Gastroesophageal sphincter (tissue), 4 donors: ENCODE measurements at regions not wholly inside any gene's neighbourhood (a gene's known extent, or its start where the extent isn't known, plus 50 kb on each side); places are given as distances from the start of the nearest gene placed in this dataset.

Experiments
- ATAC-seq: fragments of 150-250 bp; one replicate; pipeline ENCODE4 v1.9.1; 2016; ENCODE audit warnings: mild to moderate bottlenecking, moderate library complexity
- H3K27ac ChIP-seq, 4 donors: fragments of 200-600 bp; sonication (generic) in 3 of 4; 1 replicate in 3 of 4; 2 replicates in 1 of 4; pipeline ENCODE4 v1.5.1; 2016 to 2019
- H3K27me3 ChIP-seq: fragments of 200-600 bp; sonication (generic); one replicate; pipeline ENCODE4 v1.5.1; 2019
- H3K36me3 ChIP-seq, 2 donors: fragments of 200-600 bp; sonication (generic); one replicate each; pipeline ENCODE4 v1.5.1; 2019; ENCODE audit warnings: control low read depth in 1 of 2
- H3K4me1 ChIP-seq, 3 donors: fragments of 200-600 bp; sonication (generic); 1 replicate in 2 of 3; 2 replicates in 1 of 3; pipeline ENCODE4 v1.5.1; 2016 to 2019; ENCODE audit warnings: control low read depth in 2 of 3
- H3K4me3 ChIP-seq, 2 donors: fragments of 200-600 bp; sonication (generic); one replicate each; pipeline ENCODE4 v1.5.1; 2019; ENCODE audit warnings: mild to moderate bottlenecking in 1 of 2, moderate library complexity in 1 of 2
- H3K9me3 ChIP-seq, 3 donors: fragments of 200-600 bp; sonication (generic); one replicate each; pipeline ENCODE4 v1.5.1; 2017 to 2019; ENCODE audit warnings: control low read depth in 2 of 3
- CTCF ChIP-seq, 4 experiments: fragments of 200-600 bp in 2 of 4; fragments of 450-650 bp in 2 of 4; sonication (generic) in 1 of 4; IDR thresholded peaks; one replicate each; pipeline ENCODE4 v1.5.1; 2017 to 2019; ENCODE audit warnings: antibody characterized with exemption in 4 of 4, mild to moderate bottlenecking in 2 of 4, moderate library complexity in 2 of 4
- EP300 ChIP-seq: sonication (generic); formaldehyde crosslinking; IDR thresholded peaks from one replicate; pipeline ENCODE4 v1.6.1; 2017; ENCODE audit warnings: antibody characterized with exemption, mild to moderate bottlenecking
- POLR2A ChIP-seq, 2 donors: fragments of 450-650 bp; IDR thresholded peaks; one replicate each; pipeline ENCODE4 v1.6.1; 2017; ENCODE audit warnings: antibody characterized with exemption in 2 of 2, mild to moderate bottlenecking in 2 of 2, moderate library complexity in 1 of 2
- POLR2AphosphoS5 ChIP-seq: sonication (generic); formaldehyde crosslinking; IDR thresholded peaks from one replicate; pipeline ENCODE4 v1.6.1; 2017; ENCODE audit warnings: antibody characterized with exemption
- WGBS, 2 donors: methylation state at CpG; one replicate each; pipeline ENCODE4 v1.1.5; 2018; ENCODE audit warnings: low coverage in 1 of 2; 5-methylcytosine and 5-hydroxymethylcytosine counted together

GRCh38 chr11:111444040-111444439 is 65.0 kb upstream of the POU2AF1 start:
- TF ChIP-seq CTCF (IDR thresholded peaks at IDR 0.05) (no peak), POLR2AphosphoS5 (no peak), POLR2A (IDR thresholded peaks at IDR 0.05) (no peak), EP300 (no peak)
- no peak overlapping the region for H3K27ac ChIP-seq
- H3K9me3 ChIP-seq: no peaks in the 10 kb centered on the region
- no peak for ATAC-seq
- no peaks in the 10 kb centered on the region for H3K4me1 ChIP-seq
- H3K36me3 ChIP-seq: no peaks in the 10 kb centered on the region
- H3K27me3 ChIP-seq: no peaks in the 10 kb centered on the region
- H3K4me3 ChIP-seq: no peak overlapping the region

GRCh38 chr11:111443640-111444039 is 64.6 kb upstream of the POU2AF1 start:
- WGBS, 2 donors: 66 to 80% methylated on average over 3 to 6 of the region's 7 CpGs

GRCh38 chr11:111443032-111443431 is 64.0 kb upstream of the POU2AF1 start:
- Histone ChIP-seq H3K27me3 (no peaks in the 10 kb centered on the region), H3K9me3 (no peaks in the 10 kb centered on the region), H3K27ac (no peak overlapping the region), H3K4me1 (no peaks in the 10 kb centered on the region), H3K4me3 (no peak overlapping the region), H3K36me3 (no peaks in the 10 kb centered on the region)
- TF ChIP-seq POLR2A (IDR thresholded peaks at IDR 0.05) (no peak), POLR2AphosphoS5 (no peak), EP300 (no peak), CTCF (IDR thresholded peaks at IDR 0.05) (no peak)
- WGBS, 2 donors: 64% methylated on average over 2 of the region's 2 CpGs; no CpG with 5 or more reads in 1 of the 2 donors
- ATAC-seq: no peak

More at GRCh38 chr11:111443640-111444039, 64.6 kb upstream of the POU2AF1 start:
- no peak for ATAC-seq
- H3K36me3 ChIP-seq: no peaks in the 10 kb centered on the region
- no peaks in the 10 kb centered on the region for H3K9me3 ChIP-seq
- H3K27ac ChIP-seq: no peak overlapping the region
- H3K27me3 ChIP-seq: no peaks in the 10 kb centered on the region
- TF ChIP-seq POLR2A (IDR thresholded peaks at IDR 0.05) (no peak), POLR2AphosphoS5 (no peak), CTCF (IDR thresholded peaks at IDR 0.05) (no peak)
- no peaks in the 10 kb centered on the region for H3K4me1 ChIP-seq
- H3K4me3 ChIP-seq: no peak overlapping the region

- no peak overlapping the region for H3K4me3 ChIP-seq
- no peaks in the 10 kb centered on the region for H3K36me3 ChIP-seq
- 33% methylated on average over 8 of the region's 8 CpGs; no CpG with 5 or more reads in 1 of the 2 donors for WGBS, 2 donors
- ATAC-seq: no peak
- H3K27ac ChIP-seq: no peak overlapping the region
- no peaks in the 10 kb centered on the region for H3K9me3 ChIP-seq
- no peaks in the 10 kb centered on the region for H3K27me3 ChIP-seq
- TF ChIP-seq CTCF (IDR thresholded peaks at IDR 0.05) (no peak), POLR2A (IDR thresholded peaks at IDR 0.05) (no peak), POLR2AphosphoS5 (peak; percentile 64)
- H3K4me1 ChIP-seq: peaks cover 0 to 10% (median 4%) of the 10 kb centered on the region in 3 donors
Measured at GRCh38 chr11:111441443-111441842, 62.4 kb upstream of the POU2AF1 start.

GRCh38 chr11:111440416-111441205 is 61.5 kb upstream of the POU2AF1 start:
- no peaks in the 10 kb centered on the region for H3K36me3 ChIP-seq
- H3K4me3 ChIP-seq: no peak overlapping the region
- H3K27me3 ChIP-seq: no peaks in the 10 kb centered on the region
- WGBS, 2 donors: 86 to 90% methylated on average over 2 to 4 of the region's 5 CpGs
- ATAC-seq: no peak
- peaks cover 0 to 11% (median 4%) of the 10 kb centered on the region in 3 donors for H3K4me1 ChIP-seq
- no peak overlapping the region for H3K27ac ChIP-seq
- H3K9me3 ChIP-seq: no peaks in the 10 kb centered on the region
- TF ChIP-seq POLR2AphosphoS5: no peak
